ENCODE measurements at regions not wholly inside any gene's neighbourhood (a gene's known extent, or its start where the extent isn't known, plus 50 kb on each side); places are given as distances from the start of the nearest gene placed in this dataset.
A peak's percentile ranks its signal among the peaks of the same experiment; 100 is the strongest.

GRCh38 chr6:145090801-145091585, 644.3 kb downstream of the EPM2A start:
- no peak for TF ChIP-seq CTCF (conservative IDR thresholded peaks at IDR 0.05)
- WGBS (ENCODE audit: extremely low coverage, insufficient read length, low lambda C conversion rate) = no CpG with 5 or more reads among the region's 4 CpGs

More at GRCh38 chr6:145090801-145091585, 644.3 kb downstream of the EPM2A start:
- Mint-ChIP-seq H3K4me1 (peaks cover 9 to 11% of the 10 kb centered on the region in 2 experiments), H3K36me3 (ENCODE audit: insufficient read depth in 1 of 3, low read depth in 3 of 3) (no peaks in the 10 kb centered on the region), H3K27me3 (ENCODE audit: low read depth) (no peaks in the 10 kb centered on the region), H3K27ac (peak overlapping the region in 1 of 3 experiments; percentile 81; a peak in 1 of 7 replicates), H3K9me3 (peaks cover 0 to 2% of the 10 kb centered on the region in 2 experiments; a peak in 1 of 5 replicates), H3K4me3 (no peak overlapping the region)
- Histone ChIP-seq H4K91ac (ENCODE audit: insufficient read length, low read depth, low read length) (no peak overlapping the region), H3K23ac (ENCODE audit: insufficient read length, low read depth, low read length) (no peak overlapping the region), H4K5ac (ENCODE audit: insufficient read length, low read depth, low read length) (no peak overlapping the region), H2BK120ac (ENCODE audit: low read depth, low read length, poor library complexity, severe bottlenecking) (no peak overlapping the region), H3T11ph (ENCODE audit: low read length) (no peak overlapping the region), H2BK5ac (ENCODE audit: insufficient read length, low read length) (no peak overlapping the region), H3K4me1 (ENCODE audit: insufficient read depth, low read length) (peaks cover 2% of the 10 kb centered on the region; the same call in 1 of the 2 replicates), H3K14ac (ENCODE audit: insufficient read depth, low read length) (no peak overlapping the region), H3K4ac (ENCODE audit: low read depth, low read length) (no peak overlapping the region), H3K27ac (ENCODE audit: insufficient read length, low read depth, low read length) (no peak overlapping the region), H2AFZ (ENCODE audit: low read length) (no peak overlapping the region), H2AK5ac (ENCODE audit: insufficient read length, low read length) (no peak overlapping the region), H3K23me2 (ENCODE audit: insufficient read length, low read depth, low read length, poor library complexity, severe bottlenecking) (no peaks in the 10 kb centered on the region), H3K9ac (ENCODE audit: extremely low read depth, insufficient read length, low read length) (no peak overlapping the region), H3K79me1 (ENCODE audit: insufficient read depth, low read depth, low read length, poor library complexity, severe bottlenecking) (no peaks in the 10 kb centered on the region), H4K20me1 (ENCODE audit: control insufficient read depth, insufficient read depth, insufficient read length) (no peaks in the 10 kb centered on the region), H2BK20ac (ENCODE audit: low read depth, low read length, poor library complexity, severe bottlenecking) (no peak overlapping the region), H3K56ac (ENCODE audit: insufficient read length, low read depth, low read length) (no peak overlapping the region), H2BK15ac (ENCODE audit: low read depth, low read length) (no peak overlapping the region), H3K9me3 (ENCODE audit: control insufficient read depth, low read depth, low read length) (no peaks in the 10 kb centered on the region), H3K18ac (ENCODE audit: insufficient read length, low read depth, low read length) (no peak overlapping the region), H4K8ac (replicated peaks; ENCODE audit: insufficient read length, low read depth, low read length) (no peak overlapping the region), H3K4me2 (ENCODE audit: insufficient read depth, insufficient read length, low read length) (no peak overlapping the region), H3K79me2 (ENCODE audit: insufficient read depth, low read length) (no peaks in the 10 kb centered on the region), H3K27me3 (ENCODE audit: insufficient read depth, low read length) (no peaks in the 10 kb centered on the region), H2BK12ac (ENCODE audit: insufficient read length, low read depth, low read length) (no peak overlapping the region)
- no peak for DNase-seq

Data from H9 (cell line).